ENCODE measurements at regions not wholly inside any gene's neighbourhood (a gene's known extent, or its start where the extent isn't known, plus 50 kb on each side); places are given as distances from the start of the nearest gene placed in this dataset.

- 79% methylated on average over 3 of the region's 3 CpGs for WGBS
- no peak for DNase-seq (ENCODE audit: extremely low spot score)
- Histone ChIP-seq H3K36me3 (no peaks in the 10 kb centered on the region), H3K9me3 (no peaks in the 10 kb centered on the region), H3K27ac (replicated peaks in 1 of 4) (no peak overlapping the region), H3K27me3 (no peaks in the 10 kb centered on the region), H3K4me1 (no peaks in the 10 kb centered on the region), H3K4me3 (no peak overlapping the region)
- intact Hi-C loops (cut with DNase I) = no loop called here
- TF ChIP-seq CTCF (IDR thresholded peaks at IDR 0.05) = no peak
- TF ChIP-seq POLR2A (IDR thresholded peaks at IDR 0.05; ENCODE audit: low read depth) = no peak
- TF ChIP-seq EP300 (IDR thresholded peaks at IDR 0.05) = no peak
- TF ChIP-seq POLR2AphosphoS5 (IDR thresholded peaks at IDR 0.05) = no peak
Measured at GRCh38 chr17:55887531-55887930, 136.7 kb downstream of the PCTP start.

- Histone ChIP-seq H3K27ac (replicated peaks in 1 of 4) (no peak overlapping the region), H3K4me1 (no peaks in the 10 kb centered on the region), H3K36me3 (no peaks in the 10 kb centered on the region), H3K4me3 (no peak overlapping the region), H3K9me3 (no peaks in the 10 kb centered on the region), H3K27me3 (no peaks in the 10 kb centered on the region)
- WGBS = 69% methylated on average over 1 of the region's 1 CpG
- intact Hi-C loops (cut with DNase I) = no loop called here
- DNase-seq (ENCODE audit: extremely low spot score) = no peak
- TF ChIP-seq POLR2AphosphoS5 (IDR thresholded peaks at IDR 0.05) = no peak
- no peak for TF ChIP-seq CTCF (IDR thresholded peaks at IDR 0.05)
- TF ChIP-seq EP300 (IDR thresholded peaks at IDR 0.05) = no peak
- TF ChIP-seq POLR2A (IDR thresholded peaks at IDR 0.05; ENCODE audit: low read depth) = no peak
Measured at GRCh38 chr17:55889271-55889670, 138.4 kb downstream of the PCTP start.

- WGBS = 90% methylated on average over 4 of the region's 5 CpGs
- Histone ChIP-seq H3K27me3 (no peaks in the 10 kb centered on the region), H3K36me3 (no peaks in the 10 kb centered on the region), H3K4me1 (no peaks in the 10 kb centered on the region), H3K4me3 (no peak overlapping the region), H3K9me3 (no peaks in the 10 kb centered on the region), H3K27ac (replicated peaks in 1 of 4) (peak overlapping the region in 1 of 4 donors; percentile 40)
- intact Hi-C loops (cut with DNase I) = no loop called here
- TF ChIP-seq POLR2AphosphoS5 (IDR thresholded peaks at IDR 0.05) = peak in 1 of 2 donors; percentile 18
- TF ChIP-seq CTCF (IDR thresholded peaks at IDR 0.05) = no peak
- TF ChIP-seq POLR2A (IDR thresholded peaks at IDR 0.05; ENCODE audit: low read depth) = no peak
- TF ChIP-seq EP300 (IDR thresholded peaks at IDR 0.05) = no peak
- no peak for DNase-seq (ENCODE audit: extremely low spot score)
Measured at GRCh38 chr17:55895112-55895759, 144.4 kb downstream of the PCTP start.

- no peak for TF ChIP-seq EP300 (IDR thresholded peaks at IDR 0.05)
- peak; percentile 37 to 38 for TF ChIP-seq POLR2AphosphoS5 (IDR thresholded peaks at IDR 0.05)
- TF ChIP-seq POLR2A (IDR thresholded peaks at IDR 0.05; ENCODE audit: low read depth) = no peak
- H3K27ac ChIP-seq (replicated peaks in 1 of 4) = peak overlapping the region in 1 of 4 donors; percentile 25
- H3K27me3 ChIP-seq = no peaks in the 10 kb centered on the region
- 72% methylated on average over 4 of the region's 4 CpGs for WGBS
- no peak for DNase-seq (ENCODE audit: extremely low spot score)
- H3K9me3 ChIP-seq = no peaks in the 10 kb centered on the region
- H3K4me3 ChIP-seq = no peak overlapping the region
- intact Hi-C loops (cut with DNase I) = no loop called here
- no peaks in the 10 kb centered on the region for H3K36me3 ChIP-seq
- no peaks in the 10 kb centered on the region for H3K4me1 ChIP-seq
Measured at GRCh38 chr17:55897301-55897700, 146.4 kb downstream of the PCTP start.

GRCh38 chr17:55898195-55898594 is 147.3 kb downstream of the PCTP start:
- WGBS = 35% methylated on average over 1 of the region's 1 CpG
- H3K27me3 ChIP-seq = no peaks in the 10 kb centered on the region
- DNase-seq (ENCODE audit: extremely low spot score) = no peak
- no peaks in the 10 kb centered on the region for H3K4me1 ChIP-seq
- intact Hi-C loops (cut with DNase I) = no loop called here
- TF ChIP-seq POLR2A (IDR thresholded peaks at IDR 0.05; ENCODE audit: low read depth) = no peak
- TF ChIP-seq CTCF (IDR thresholded peaks at IDR 0.05) = no peak
- TF ChIP-seq EP300 (IDR thresholded peaks at IDR 0.05) = no peak
- TF ChIP-seq POLR2AphosphoS5 (IDR thresholded peaks at IDR 0.05) = no peak
- H3K4me3 ChIP-seq = no peak overlapping the region
- H3K27ac ChIP-seq (replicated peaks in 1 of 4) = peak overlapping the region in 1 of 4 donors; percentile 25
- H3K9me3 ChIP-seq = no peaks in the 10 kb centered on the region
- no peaks in the 10 kb centered on the region for H3K36me3 ChIP-seq
